IMR-90 (cell line): ENCODE measurements at regions not wholly inside any gene's neighbourhood (a gene's known extent, or its start where the extent isn't known, plus 50 kb on each side); places are given as distances from the start of the nearest gene placed in this dataset.

Source experiments
- ATAC-seq: fragments of 200-7000 bp; cut with Tn5 transposase; 2 replicates; pipeline ENCODE4 v1.9.1; 2020; ENCODE audit warnings: low read depth, mild to moderate bottlenecking, moderate library complexity
- BruUV-seq: library from RNA; stranded (reverse); fragments of 400-500 nt; replicated peaks from 2 replicates; lab custom pipeline; 2021; lab: Mats Ljungman, UMichigan
- CTCF ChIA-PET: fragments of 300-600 bp; formaldehyde crosslinking; extraction: SDS; loops from one replicate; lab custom pipeline; 2021; ENCODE audit warnings: antibody characterized with exemption; lab: Yijun Ruan, JAX
- POLR2A ChIA-PET: fragments of 300-600 bp; sonication (Branson Sonifier 250); formaldehyde crosslinking; loops from one replicate; lab custom pipeline; 2022; ENCODE audit warnings: antibody characterized with exemption; ENCODE audit not compliant: unreplicated experiment; lab: Charles Lee
- DNase-seq: peaks from one replicate; pipeline ENCODE4 v3.0.0; 2013
- H2AFZ ChIP-seq: replicated peaks from 2 replicates; pipeline ENCODE3; 2013; ENCODE audit warnings: low read length, mild to moderate bottlenecking; ENCODE audit not compliant: poor library complexity
- H2AK5ac ChIP-seq: 2 replicates; pipeline ENCODE4 v1.6.1; 2013; ENCODE audit warnings: low read depth, low read length, inconsistent platforms
- H2AK9ac ChIP-seq: replicated peaks from 2 replicates; pipeline ENCODE3; 2013; ENCODE audit warnings: mild to moderate bottlenecking, low read depth, low read length, moderate library complexity; ENCODE audit not compliant: poor library complexity
- H2BK120ac ChIP-seq: 2 replicates; pipeline ENCODE4 v1.6.1; 2013; ENCODE audit warnings: low read depth, low read length, inconsistent platforms
- H2BK15ac ChIP-seq: 3 replicates; pipeline ENCODE4 v1.6.1; 2013; ENCODE audit warnings: low read depth, low read length, inconsistent platforms
- H2BK20ac ChIP-seq: 2 replicates; pipeline ENCODE4 v1.6.1; 2013; ENCODE audit warnings: low read depth, mild to moderate bottlenecking, inconsistent platforms, low read length, moderate library complexity
- H2BK5ac ChIP-seq: 2 replicates; pipeline ENCODE4 v1.6.1; 2013; ENCODE audit warnings: mild to moderate bottlenecking, low read depth, low read length, inconsistent platforms; ENCODE audit not compliant: poor library complexity, severe bottlenecking
- H3K14ac ChIP-seq: replicated peaks from 2 replicates; pipeline ENCODE4 v1.6.1; 2013; ENCODE audit warnings: low read depth, low read length, inconsistent platforms
- H3K18ac ChIP-seq: 2 replicates; pipeline ENCODE4 v1.6.1; 2013; ENCODE audit warnings: low read depth, low read length, control low read depth
- H3K23ac ChIP-seq: 2 replicates; pipeline ENCODE4 v1.6.1; 2013; ENCODE audit warnings: low read depth, low read length, inconsistent platforms
- H3K27ac ChIP-seq: 2 replicates; pipeline ENCODE4 v1.5.1; 2013; ENCODE audit warnings: mild to moderate bottlenecking, control low read depth, low read length; ENCODE audit not compliant: insufficient read depth
- H3K27me3 ChIP-seq: 2 replicates; pipeline ENCODE4 v1.6.1; 2013; ENCODE audit warnings: low read length; ENCODE audit not compliant: control insufficient read depth, insufficient read depth
- H3K36me3 ChIP-seq: 2 replicates; pipeline ENCODE4 v1.6.1; 2013; ENCODE audit warnings: low read length, mixed read lengths; ENCODE audit not compliant: control insufficient read depth, insufficient read depth
- H3K4ac ChIP-seq: 2 replicates; pipeline ENCODE4 v1.6.1; 2013; ENCODE audit warnings: low read depth, low read length, inconsistent platforms
- H3K4me1 ChIP-seq: 2 replicates; pipeline ENCODE4 v1.6.1; 2013; ENCODE audit warnings: low read length, mixed read lengths; ENCODE audit not compliant: control insufficient read depth, insufficient read depth
- H3K4me2 ChIP-seq: 2 replicates; pipeline ENCODE4 v1.6.1; 2013; ENCODE audit warnings: low read depth, mild to moderate bottlenecking, control low read depth, low read length, moderate library complexity
- H3K4me3 ChIP-seq: 2 replicates; pipeline ENCODE4 v1.5.1; 2013; ENCODE audit warnings: low read depth, mild to moderate bottlenecking, control low read depth, low read length, moderate library complexity; ENCODE audit not compliant: insufficient read depth
- H3K56ac ChIP-seq: 2 replicates; pipeline ENCODE4 v1.6.1; 2013; ENCODE audit warnings: low read length, inconsistent platforms; ENCODE audit not compliant: insufficient read depth; ENCODE audit errors: extremely low read depth
- H3K79me1 ChIP-seq, 2 experiments: 2 replicates each; pipeline ENCODE4 v1.6.1; 2013; ENCODE audit warnings: low read length in 2 of 2, inconsistent platforms in 1 of 2, low read depth in 1 of 2
- H3K9ac ChIP-seq: 2 replicates; pipeline ENCODE4 v1.6.1; 2013; ENCODE audit warnings: low read depth, low read length, control low read depth
- H3K9me1 ChIP-seq: 2 replicates; pipeline ENCODE4 v1.6.1; 2013; ENCODE audit warnings: low read length, inconsistent platforms; ENCODE audit not compliant: insufficient read depth
- H3K9me3 ChIP-seq: 2 replicates; pipeline ENCODE4 v1.6.1; 2013; ENCODE audit warnings: low read length; ENCODE audit not compliant: control insufficient read depth, insufficient read depth
- H4K20me1 ChIP-seq: 2 replicates; pipeline ENCODE4 v1.6.1; 2013; ENCODE audit warnings: low read length, inconsistent platforms; ENCODE audit not compliant: insufficient read depth
- H4K5ac ChIP-seq: 2 replicates; pipeline ENCODE4 v1.6.1; 2013; ENCODE audit warnings: mild to moderate bottlenecking, low read depth, low read length, control low read depth
- H4K8ac ChIP-seq, 2 experiments: 2 replicates each; pipeline ENCODE4 v1.6.1; 2013; ENCODE audit warnings: low read depth in 2 of 2, low read length in 2 of 2, control low read depth in 1 of 2, inconsistent platforms in 1 of 2
- H4K91ac ChIP-seq: 2 replicates; pipeline ENCODE4 v1.6.1; 2013; ENCODE audit warnings: low read depth, low read length, inconsistent platforms; ENCODE audit not compliant: insufficient read depth
- CEBPB ChIP-seq: IDR thresholded peaks from 2 replicates; pipeline ENCODE4 v1.6.1; 2012; ENCODE audit warnings: low read depth, low read length, improper control_type of control experiment
- CHD1 ChIP-seq: IDR thresholded peaks from 2 replicates; pipeline ENCODE4 v1.6.1; 2012; ENCODE audit warnings: low read depth, low read length, improper control_type of control experiment
- MAZ ChIP-seq: IDR thresholded peaks from 2 replicates; pipeline ENCODE4 v1.6.1; 2012; ENCODE audit warnings: low read depth, mild to moderate bottlenecking, low read length, improper control_type of control experiment, moderate library complexity, borderline replicate concordance
- MXI1 ChIP-seq: IDR thresholded peaks from 2 replicates; pipeline ENCODE4 v1.6.1; 2012; ENCODE audit warnings: low read depth, mild to moderate bottlenecking, low read length, moderate library complexity, borderline replicate concordance
- RAD21 ChIP-seq: IDR thresholded peaks from 2 replicates; pipeline ENCODE4 v1.6.1; 2012; ENCODE audit warnings: low read length, improper control_type of control experiment
- USF2 ChIP-seq: fragments of 150-350 bp; IDR thresholded peaks from 2 replicates; pipeline ENCODE4 v1.6.1; 2017; ENCODE audit warnings: mild to moderate bottlenecking, antibody characterized with exemption, low read length, low read depth
- WGBS, 2 experiments: methylation state at CpG; one replicate each; pipeline versions ENCODE4 v1.1.5 to v1.1.7; 2013; ENCODE audit warnings: missing lambda C conversion rate in 2 of 2; ENCODE audit not compliant: insufficient read length in 1 of 2; ENCODE audit errors: extremely low coverage in 2 of 2; 5-methylcytosine and 5-hydroxymethylcytosine counted together
- dilution Hi-C: fragments of 300-500 bp; cut with HindIII; formaldehyde crosslinking; loops from one replicate; pipeline ENCODE4 v1.14.3; 2018; ENCODE audit warnings: low sequenced_read_pairs; ENCODE audit not compliant: unreplicated experiment
- in situ Hi-C: fragments of 300-500 bp; cut with MboI; formaldehyde crosslinking; loops from 3 replicates; pipeline ENCODE4 v1.14.3; 2019; ENCODE audit warnings: low sequenced_read_pairs, inconsistent platforms, mixed read lengths
- intact Hi-C: fragments of 100-400 bp; cut with micrococcal nuclease; formaldehyde crosslinking; loops from 2 replicates; pipeline ENCODE4 v1.10.0; 2022

- no peaks in the 10 kb centered on the region for H3K27me3 ChIP-seq
- H3K4me1 ChIP-seq, result no peaks in the 10 kb centered on the region
- H2BK120ac ChIP-seq, result no peak overlapping the region
- no peak overlapping the region for H4K5ac ChIP-seq
- no peak overlapping the region for H3K23ac ChIP-seq
- H2BK15ac ChIP-seq, result no peak overlapping the region
- H2AFZ ChIP-seq, result no peak overlapping the region
- H4K8ac ChIP-seq, result no peak overlapping the region
- H3K4ac ChIP-seq, result no peak overlapping the region
- no peak overlapping the region for H3K9ac ChIP-seq
- intact Hi-C loops, result no loop called here
- H2BK20ac ChIP-seq, result no peak overlapping the region
- TF ChIP-seq USF2 (no peak), CEBPB (no peak), MAZ (no peak), MXI1 (no peak), CHD1 (no peak), RAD21 (no peak)
- H3K18ac ChIP-seq, result no peak overlapping the region
- CTCF ChIA-PET, result interaction anchor here (1.0 kb wide), 1 partner anchor 669 kb away, joined by 8 read pairs; no protein-coding TSS in a partner anchor
- H3K56ac ChIP-seq, result no peak overlapping the region
- H3K36me3 ChIP-seq, result no peaks in the 10 kb centered on the region
- DNase-seq (no peak), ATAC-seq (no peak)
- POLR2A ChIA-PET, result no interaction called here
- no peaks in the 10 kb centered on the region for H4K20me1 ChIP-seq
- no peak overlapping the region for H3K14ac ChIP-seq
- H2BK5ac ChIP-seq, result no peak overlapping the region
- WGBS, 2 experiments, result no CpG with 5 or more reads among the region's 10 CpGs
- no peak overlapping the region for H3K27ac ChIP-seq
- no peak overlapping the region for H2AK9ac ChIP-seq
- H3K79me1 ChIP-seq, result no peaks in the 10 kb centered on the region
- H3K4me2 ChIP-seq, result no peak overlapping the region
- peaks cover 16% of the 10 kb centered on the region for H3K9me3 ChIP-seq
- no TSS peak for BruUV-seq
- no peaks in the 10 kb centered on the region for H3K9me1 ChIP-seq
- no peak overlapping the region for H4K91ac ChIP-seq
- H2AK5ac ChIP-seq, result no peak overlapping the region
- in situ Hi-C loops, result no loop called here
- no peak overlapping the region for H3K4me3 ChIP-seq
- dilution Hi-C loops, result no loop called here
These were observed 103.0 kb upstream of the SNTG2 start for GRCh38 chr2:847669-848068.
